IMR-90 (cell line): ENCODE measurements at regions not wholly inside any gene's neighbourhood (a gene's known extent, or its start where the extent isn't known, plus 50 kb on each side); places are given as distances from the start of the nearest gene placed in this dataset.

Experiments used
- ATAC-seq: fragments of 200-7000 bp; cut with Tn5 transposase; 2 replicates; pipeline ENCODE4 v1.9.1; 2020; ENCODE audit warnings: low read depth, mild to moderate bottlenecking, moderate library complexity
- BruUV-seq: library from RNA; stranded (reverse); fragments of 400-500 nt; replicated peaks from 2 replicates; lab custom pipeline; 2021; lab: Mats Ljungman, UMichigan
- CTCF ChIA-PET: fragments of 300-600 bp; formaldehyde crosslinking; extraction: SDS; loops from one replicate; lab custom pipeline; 2021; ENCODE audit warnings: antibody characterized with exemption; lab: Yijun Ruan, JAX
- POLR2A ChIA-PET: fragments of 300-600 bp; sonication (Branson Sonifier 250); formaldehyde crosslinking; loops from one replicate; lab custom pipeline; 2022; ENCODE audit warnings: antibody characterized with exemption; ENCODE audit not compliant: unreplicated experiment; lab: Charles Lee
- DNase-seq: peaks from one replicate; pipeline ENCODE4 v3.0.0; 2013
- H2AFZ ChIP-seq: replicated peaks from 2 replicates; pipeline ENCODE3; 2013; ENCODE audit warnings: low read length, mild to moderate bottlenecking; ENCODE audit not compliant: poor library complexity
- H2AK5ac ChIP-seq: 2 replicates; pipeline ENCODE4 v1.6.1; 2013; ENCODE audit warnings: low read depth, low read length, inconsistent platforms
- H2AK9ac ChIP-seq: replicated peaks from 2 replicates; pipeline ENCODE3; 2013; ENCODE audit warnings: mild to moderate bottlenecking, low read depth, low read length, moderate library complexity; ENCODE audit not compliant: poor library complexity
- H2BK120ac ChIP-seq: 2 replicates; pipeline ENCODE4 v1.6.1; 2013; ENCODE audit warnings: low read depth, low read length, inconsistent platforms
- H2BK15ac ChIP-seq: 3 replicates; pipeline ENCODE4 v1.6.1; 2013; ENCODE audit warnings: low read depth, low read length, inconsistent platforms
- H2BK20ac ChIP-seq: 2 replicates; pipeline ENCODE4 v1.6.1; 2013; ENCODE audit warnings: low read depth, mild to moderate bottlenecking, inconsistent platforms, low read length, moderate library complexity
- H2BK5ac ChIP-seq: 2 replicates; pipeline ENCODE4 v1.6.1; 2013; ENCODE audit warnings: mild to moderate bottlenecking, low read depth, low read length, inconsistent platforms; ENCODE audit not compliant: poor library complexity, severe bottlenecking
- H3K14ac ChIP-seq: replicated peaks from 2 replicates; pipeline ENCODE4 v1.6.1; 2013; ENCODE audit warnings: low read depth, low read length, inconsistent platforms
- H3K18ac ChIP-seq: 2 replicates; pipeline ENCODE4 v1.6.1; 2013; ENCODE audit warnings: low read depth, low read length, control low read depth
- H3K23ac ChIP-seq: 2 replicates; pipeline ENCODE4 v1.6.1; 2013; ENCODE audit warnings: low read depth, low read length, inconsistent platforms
- H3K27ac ChIP-seq: 2 replicates; pipeline ENCODE4 v1.5.1; 2013; ENCODE audit warnings: mild to moderate bottlenecking, control low read depth, low read length; ENCODE audit not compliant: insufficient read depth
- H3K27me3 ChIP-seq: 2 replicates; pipeline ENCODE4 v1.6.1; 2013; ENCODE audit warnings: low read length; ENCODE audit not compliant: control insufficient read depth, insufficient read depth
- H3K36me3 ChIP-seq: 2 replicates; pipeline ENCODE4 v1.6.1; 2013; ENCODE audit warnings: low read length, mixed read lengths; ENCODE audit not compliant: control insufficient read depth, insufficient read depth
- H3K4ac ChIP-seq: 2 replicates; pipeline ENCODE4 v1.6.1; 2013; ENCODE audit warnings: low read depth, low read length, inconsistent platforms
- H3K4me1 ChIP-seq: 2 replicates; pipeline ENCODE4 v1.6.1; 2013; ENCODE audit warnings: low read length, mixed read lengths; ENCODE audit not compliant: control insufficient read depth, insufficient read depth
- H3K4me2 ChIP-seq: 2 replicates; pipeline ENCODE4 v1.6.1; 2013; ENCODE audit warnings: low read depth, mild to moderate bottlenecking, control low read depth, low read length, moderate library complexity
- H3K4me3 ChIP-seq: 2 replicates; pipeline ENCODE4 v1.5.1; 2013; ENCODE audit warnings: low read depth, mild to moderate bottlenecking, control low read depth, low read length, moderate library complexity; ENCODE audit not compliant: insufficient read depth
- H3K56ac ChIP-seq: 2 replicates; pipeline ENCODE4 v1.6.1; 2013; ENCODE audit warnings: low read length, inconsistent platforms; ENCODE audit not compliant: insufficient read depth; ENCODE audit errors: extremely low read depth
- H3K79me1 ChIP-seq, 2 experiments: 2 replicates each; pipeline ENCODE4 v1.6.1; 2013; ENCODE audit warnings: low read length in 2 of 2, inconsistent platforms in 1 of 2, low read depth in 1 of 2
- H3K9ac ChIP-seq: 2 replicates; pipeline ENCODE4 v1.6.1; 2013; ENCODE audit warnings: low read depth, low read length, control low read depth
- H3K9me1 ChIP-seq: 2 replicates; pipeline ENCODE4 v1.6.1; 2013; ENCODE audit warnings: low read length, inconsistent platforms; ENCODE audit not compliant: insufficient read depth
- H3K9me3 ChIP-seq: 2 replicates; pipeline ENCODE4 v1.6.1; 2013; ENCODE audit warnings: low read length; ENCODE audit not compliant: control insufficient read depth, insufficient read depth
- H4K20me1 ChIP-seq: 2 replicates; pipeline ENCODE4 v1.6.1; 2013; ENCODE audit warnings: low read length, inconsistent platforms; ENCODE audit not compliant: insufficient read depth
- H4K5ac ChIP-seq: 2 replicates; pipeline ENCODE4 v1.6.1; 2013; ENCODE audit warnings: mild to moderate bottlenecking, low read depth, low read length, control low read depth
- H4K8ac ChIP-seq, 2 experiments: 2 replicates each; pipeline ENCODE4 v1.6.1; 2013; ENCODE audit warnings: low read depth in 2 of 2, low read length in 2 of 2, control low read depth in 1 of 2, inconsistent platforms in 1 of 2
- H4K91ac ChIP-seq: 2 replicates; pipeline ENCODE4 v1.6.1; 2013; ENCODE audit warnings: low read depth, low read length, inconsistent platforms; ENCODE audit not compliant: insufficient read depth
- BHLHE40 ChIP-seq: fragments of 150-350 bp; IDR thresholded peaks from 2 replicates; pipeline ENCODE4 v1.6.1; 2016; ENCODE audit warnings: mild to moderate bottlenecking, low read depth, low read length
- CEBPB ChIP-seq: IDR thresholded peaks from 2 replicates; pipeline ENCODE4 v1.6.1; 2012; ENCODE audit warnings: low read depth, low read length, improper control_type of control experiment
- CHD1 ChIP-seq: IDR thresholded peaks from 2 replicates; pipeline ENCODE4 v1.6.1; 2012; ENCODE audit warnings: low read depth, low read length, improper control_type of control experiment
- FOS ChIP-seq: fragments of 150-350 bp; IDR thresholded peaks from 2 replicates; pipeline ENCODE4 v1.6.1; 2016; ENCODE audit warnings: low read depth, low read length
- MAFK ChIP-seq: IDR thresholded peaks from 2 replicates; pipeline ENCODE4 v1.6.1; 2012; ENCODE audit warnings: low read depth, low read length, improper control_type of control experiment
- MAZ ChIP-seq: IDR thresholded peaks from 2 replicates; pipeline ENCODE4 v1.6.1; 2012; ENCODE audit warnings: low read depth, mild to moderate bottlenecking, low read length, improper control_type of control experiment, moderate library complexity, borderline replicate concordance
- MXI1 ChIP-seq: IDR thresholded peaks from 2 replicates; pipeline ENCODE4 v1.6.1; 2012; ENCODE audit warnings: low read depth, mild to moderate bottlenecking, low read length, moderate library complexity, borderline replicate concordance
- NFE2L2 ChIP-seq: fragments of 150-350 bp; IDR thresholded peaks from 2 replicates; pipeline ENCODE4 v1.6.1; 2016; ENCODE audit warnings: low read depth, mild to moderate bottlenecking, low read length
- POLR2A ChIP-seq: IDR thresholded peaks from 2 replicates; pipeline ENCODE4 v1.6.1; 2012; ENCODE audit warnings: mild to moderate bottlenecking, low read depth, low read length
- RAD21 ChIP-seq: IDR thresholded peaks from 2 replicates; pipeline ENCODE4 v1.6.1; 2012; ENCODE audit warnings: low read length, improper control_type of control experiment
- RCOR1 ChIP-seq: IDR thresholded peaks from 2 replicates; pipeline ENCODE4 v1.6.1; 2012; ENCODE audit warnings: mild to moderate bottlenecking, low read length, improper control_type of control experiment; ENCODE audit not compliant: insufficient replicate concordance
- RFX5 ChIP-seq: IDR thresholded peaks from 2 replicates; pipeline ENCODE4 v1.8.0; 2012; ENCODE audit warnings: low read depth, mild to moderate bottlenecking, low read length, moderate library complexity
- SMC3 ChIP-seq: fragments of 150-350 bp; IDR thresholded peaks from 2 replicates; pipeline ENCODE4 v1.6.1; 2016; ENCODE audit warnings: low read depth, mild to moderate bottlenecking, antibody characterized with exemption, low read length, moderate library complexity
- WGBS, 2 experiments: methylation state at CpG; one replicate each; pipeline versions ENCODE4 v1.1.5 to v1.1.7; 2013; ENCODE audit warnings: missing lambda C conversion rate in 2 of 2; ENCODE audit not compliant: insufficient read length in 1 of 2; ENCODE audit errors: extremely low coverage in 2 of 2; 5-methylcytosine and 5-hydroxymethylcytosine counted together
- dilution Hi-C: fragments of 300-500 bp; cut with HindIII; formaldehyde crosslinking; loops from one replicate; pipeline ENCODE4 v1.14.3; 2018; ENCODE audit warnings: low sequenced_read_pairs; ENCODE audit not compliant: unreplicated experiment
- in situ Hi-C: fragments of 300-500 bp; cut with MboI; formaldehyde crosslinking; loops from 3 replicates; pipeline ENCODE4 v1.14.3; 2019; ENCODE audit warnings: low sequenced_read_pairs, inconsistent platforms, mixed read lengths
- intact Hi-C: fragments of 100-400 bp; cut with micrococcal nuclease; formaldehyde crosslinking; loops from 2 replicates; pipeline ENCODE4 v1.10.0; 2022
- TF ChIP-seq, protein P1 (sequence below): conservative IDR thresholded peaks from 2 replicates; pipeline ENCODE4 v1.5.1; 2012; ENCODE audit warnings: mild to moderate bottlenecking, low read depth, low read length, improper control_type of control experiment
- TF ChIP-seq, protein P2 (sequence below): fragments of 150-350 bp; IDR thresholded peaks from 2 replicates; pipeline ENCODE4 v1.6.1; 2017; ENCODE audit warnings: mild to moderate bottlenecking, antibody characterized with exemption, low read length, low read depth
- TF ChIP-seq, protein P3 (sequence below): fragments of 150-350 bp; IDR thresholded peaks from 2 replicates; pipeline ENCODE4 v1.6.1; 2016; ENCODE audit warnings: low read depth, mild to moderate bottlenecking, low read length, moderate library complexity, borderline replicate concordance

DNA sequence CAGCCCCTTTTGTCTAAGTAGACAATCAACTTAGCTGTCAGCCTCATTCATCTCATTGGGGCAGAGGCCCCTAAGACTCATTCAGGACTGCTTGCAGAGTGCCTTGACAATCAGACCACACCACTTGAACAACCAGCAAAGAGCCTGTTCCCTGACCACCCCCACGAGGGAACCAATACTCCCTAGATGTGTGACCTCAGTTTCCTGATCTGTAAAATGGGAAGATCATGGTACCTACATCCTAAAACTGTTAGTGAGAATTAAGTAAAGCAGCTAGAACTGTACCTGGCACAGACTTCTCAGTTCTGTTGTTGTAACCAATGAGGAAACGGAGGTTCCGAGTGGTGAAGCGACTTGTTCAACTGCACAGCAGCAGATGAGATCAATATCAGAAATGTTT is 298.5 kb downstream of the RRAGC start:
- Histone ChIP-seq H2AK5ac (no peak overlapping the region), H2BK120ac (no peak overlapping the region), H3K9ac (no peak overlapping the region), H3K9me1 (no peaks in the 10 kb centered on the region), H4K8ac (no peak overlapping the region), H3K79me1 (no peaks in the 10 kb centered on the region), H3K4me2 (no peak overlapping the region), H2AK9ac (no peak overlapping the region), H3K36me3 (no peaks in the 10 kb centered on the region), H3K4me1 (no peaks in the 10 kb centered on the region), H3K27me3 (peaks cover 9% of the 10 kb centered on the region), H3K9me3 (no peaks in the 10 kb centered on the region), H3K4ac (no peak overlapping the region), H3K4me3 (no peak overlapping the region), H2BK20ac (no peak overlapping the region), H4K91ac (no peak overlapping the region), H2BK5ac (no peak overlapping the region), H3K23ac (no peak overlapping the region), H3K27ac (no peak overlapping the region), H4K20me1 (no peaks in the 10 kb centered on the region), H2BK15ac (no peak overlapping the region), H3K56ac (no peak overlapping the region), H2AFZ (no peak overlapping the region), H3K14ac (no peak overlapping the region), H4K5ac (no peak overlapping the region), H3K18ac (no peak overlapping the region)
- ChIA-PET POLR2A (no interaction called here), CTCF (no interaction called here)
- intact Hi-C loops, result no loop called here
- no peak for ATAC-seq
- 89% methylated on average over 3 of the region's 4 CpGs; no CpG with 5 or more reads in 1 of the 2 experiments for WGBS, 2 experiments
- in situ Hi-C loops, result no loop called here
- no TSS peak for BruUV-seq
- dilution Hi-C loops, result no loop called here
- no peak for DNase-seq
- TF ChIP-seq CEBPB (no peak), MXI1 (no peak), RFX5 (no peak), BHLHE40 (no peak), POLR2A (no peak), CHD1 (no peak), MAFK (no peak), MAZ (no peak), SMC3 (no peak), RCOR1 (no peak), RAD21 (no peak), FOS (no peak), NFE2L2 (no peak)
- TF ChIP-seq, protein P1, sequence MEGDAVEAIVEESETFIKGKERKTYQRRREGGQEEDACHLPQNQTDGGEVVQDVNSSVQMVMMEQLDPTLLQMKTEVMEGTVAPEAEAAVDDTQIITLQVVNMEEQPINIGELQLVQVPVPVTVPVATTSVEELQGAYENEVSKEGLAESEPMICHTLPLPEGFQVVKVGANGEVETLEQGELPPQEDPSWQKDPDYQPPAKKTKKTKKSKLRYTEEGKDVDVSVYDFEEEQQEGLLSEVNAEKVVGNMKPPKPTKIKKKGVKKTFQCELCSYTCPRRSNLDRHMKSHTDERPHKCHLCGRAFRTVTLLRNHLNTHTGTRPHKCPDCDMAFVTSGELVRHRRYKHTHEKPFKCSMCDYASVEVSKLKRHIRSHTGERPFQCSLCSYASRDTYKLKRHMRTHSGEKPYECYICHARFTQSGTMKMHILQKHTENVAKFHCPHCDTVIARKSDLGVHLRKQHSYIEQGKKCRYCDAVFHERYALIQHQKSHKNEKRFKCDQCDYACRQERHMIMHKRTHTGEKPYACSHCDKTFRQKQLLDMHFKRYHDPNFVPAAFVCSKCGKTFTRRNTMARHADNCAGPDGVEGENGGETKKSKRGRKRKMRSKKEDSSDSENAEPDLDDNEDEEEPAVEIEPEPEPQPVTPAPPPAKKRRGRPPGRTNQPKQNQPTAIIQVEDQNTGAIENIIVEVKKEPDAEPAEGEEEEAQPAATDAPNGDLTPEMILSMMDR, result no peak
- TF ChIP-seq, protein P2, sequence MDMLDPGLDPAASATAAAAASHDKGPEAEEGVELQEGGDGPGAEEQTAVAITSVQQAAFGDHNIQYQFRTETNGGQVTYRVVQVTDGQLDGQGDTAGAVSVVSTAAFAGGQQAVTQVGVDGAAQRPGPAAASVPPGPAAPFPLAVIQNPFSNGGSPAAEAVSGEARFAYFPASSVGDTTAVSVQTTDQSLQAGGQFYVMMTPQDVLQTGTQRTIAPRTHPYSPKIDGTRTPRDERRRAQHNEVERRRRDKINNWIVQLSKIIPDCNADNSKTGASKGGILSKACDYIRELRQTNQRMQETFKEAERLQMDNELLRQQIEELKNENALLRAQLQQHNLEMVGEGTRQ, result no peak
- TF ChIP-seq, protein P3, sequence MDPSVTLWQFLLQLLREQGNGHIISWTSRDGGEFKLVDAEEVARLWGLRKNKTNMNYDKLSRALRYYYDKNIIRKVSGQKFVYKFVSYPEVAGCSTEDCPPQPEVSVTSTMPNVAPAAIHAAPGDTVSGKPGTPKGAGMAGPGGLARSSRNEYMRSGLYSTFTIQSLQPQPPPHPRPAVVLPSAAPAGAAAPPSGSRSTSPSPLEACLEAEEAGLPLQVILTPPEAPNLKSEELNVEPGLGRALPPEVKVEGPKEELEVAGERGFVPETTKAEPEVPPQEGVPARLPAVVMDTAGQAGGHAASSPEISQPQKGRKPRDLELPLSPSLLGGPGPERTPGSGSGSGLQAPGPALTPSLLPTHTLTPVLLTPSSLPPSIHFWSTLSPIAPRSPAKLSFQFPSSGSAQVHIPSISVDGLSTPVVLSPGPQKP, result no peak
